Neural cell (in vitro differentiated cells): ENCODE measurements at regions not wholly inside any gene's neighbourhood (a gene's known extent, or its start where the extent isn't known, plus 50 kb on each side); places are given as distances from the start of the nearest gene placed in this dataset.

Experiments used
- H2AFZ ChIP-seq: fragments of 200-600, 300-800 bp; sonication (generic), shearing (Covaris generic); 2 replicates; pipeline ENCODE4 v1.6.0; 2014; ENCODE audit warnings: low read depth, mild to moderate bottlenecking, antibody characterized with exemption, low read length, moderate library complexity
- H3F3A ChIP-seq: fragments of 200-600 bp; shearing (Covaris generic); 2 replicates; pipeline ENCODE4 v1.6.1; 2016; ENCODE audit warnings: mild to moderate bottlenecking, moderate library complexity, mixed read lengths, antibody characterized with exemption, low read length; ENCODE audit not compliant: insufficient read depth, poor library complexity, severe bottlenecking
- H3K27ac ChIP-seq: fragments of 200-600, 300-800 bp; sonication (generic), shearing (Covaris generic); 2 replicates; pipeline ENCODE4 v1.5.1; 2014; ENCODE audit warnings: mild to moderate bottlenecking, low read length, moderate library complexity
- H3K27me3 ChIP-seq: fragments of 300-800, 200-600 bp; sonication (generic), shearing (Covaris generic); 2 replicates; pipeline ENCODE4 v1.6.0; 2014; ENCODE audit warnings: mild to moderate bottlenecking, low read depth, low read length, moderate library complexity; ENCODE audit not compliant: insufficient read depth
- H3K36me3 ChIP-seq: fragments of 300-800, 200-600 bp; sonication (generic), shearing (Covaris generic); 2 replicates; pipeline ENCODE4 v1.5.1; 2014; ENCODE audit warnings: mild to moderate bottlenecking, antibody characterized with exemption, low read length, moderate library complexity; ENCODE audit not compliant: insufficient read depth
- H3K4me2 ChIP-seq: fragments of 300-800, 200-600 bp; sonication (generic), shearing (Covaris generic); 2 replicates; pipeline ENCODE4 v1.6.0; 2014; ENCODE audit warnings: mild to moderate bottlenecking, low read length
- H3K4me3 ChIP-seq: fragments of 300-800, 200-600 bp; sonication (generic), shearing (Covaris generic); 2 replicates; pipeline ENCODE4 v1.5.1; 2014; ENCODE audit warnings: mild to moderate bottlenecking, low read length, moderate library complexity
- H3K79me2 ChIP-seq: fragments of 200-600 bp; shearing (Covaris generic); replicated peaks from 2 replicates; pipeline ENCODE4 v1.6.0; 2014; ENCODE audit warnings: mild to moderate bottlenecking, low read length, moderate library complexity; ENCODE audit not compliant: insufficient read depth
- H3K9ac ChIP-seq: fragments of 300-800, 200-600 bp; sonication (generic), shearing (Covaris generic); 2 replicates; pipeline ENCODE4 v1.6.1; 2016; ENCODE audit warnings: mild to moderate bottlenecking, low read length, mixed read lengths
- H3K9me2 ChIP-seq: fragments of 200-600 bp; shearing (Covaris generic); 2 replicates; pipeline ENCODE4 v1.6.1; 2016; ENCODE audit warnings: mild to moderate bottlenecking, low read length, mixed read lengths; ENCODE audit not compliant: insufficient read depth
- H3K9me3 ChIP-seq: fragments of 200-600, 300-800 bp; sonication (generic), shearing (Covaris generic); 2 replicates; pipeline ENCODE4 v1.6.1; 2016; ENCODE audit warnings: mild to moderate bottlenecking, mixed run types, low read length, moderate library complexity, mixed read lengths
- H4K20me1 ChIP-seq: fragments of 200-600 bp; shearing (Covaris generic); 2 replicates; pipeline ENCODE4 v1.6.1; 2016; ENCODE audit warnings: mild to moderate bottlenecking, mixed run types; ENCODE audit not compliant: insufficient read depth
- CTCF ChIP-seq: fragments of 450-650 bp; IDR thresholded peaks from 2 replicates; pipeline ENCODE4 v1.5.1; 2014; ENCODE audit warnings: antibody characterized with exemption, mild to moderate bottlenecking, moderate library complexity; ENCODE audit not compliant: poor library complexity, severe bottlenecking
- EP300 ChIP-seq: fragments of 450-650 bp; conservative IDR thresholded peaks from 2 replicates; pipeline ENCODE4 v1.6.1; 2014; ENCODE audit warnings: antibody characterized with exemption, mild to moderate bottlenecking, moderate library complexity; ENCODE audit not compliant: poor library complexity, severe bottlenecking
- EZH2 ChIP-seq: fragments of 200-600, 300-800 bp; shearing (Covaris generic), sonication (generic); IDR thresholded peaks from 2 replicates; pipeline ENCODE4 v1.6.1; 2014; ENCODE audit warnings: antibody characterized with exemption, low read length, borderline replicate concordance, mild to moderate bottlenecking; ENCODE audit not compliant: insufficient read depth, poor library complexity, severe bottlenecking
- MXI1 ChIP-seq: fragments of 450-650 bp; conservative IDR thresholded peaks from 2 replicates; pipeline ENCODE4 v1.6.1; 2014; ENCODE audit warnings: antibody characterized with exemption, mild to moderate bottlenecking; ENCODE audit not compliant: poor library complexity, severe bottlenecking
- POLR2AphosphoS5 ChIP-seq: IDR thresholded peaks from 2 replicates; pipeline ENCODE4 v1.6.1; 2012
- RAD21 ChIP-seq: fragments of 450-650 bp; conservative IDR thresholded peaks from 2 replicates; pipeline ENCODE4 v1.6.1; 2014; ENCODE audit warnings: antibody characterized with exemption, mild to moderate bottlenecking, moderate library complexity
- REST ChIP-seq: IDR thresholded peaks from 2 replicates; pipeline ENCODE4 v1.6.1; 2012; ENCODE audit warnings: borderline replicate concordance
- SMC3 ChIP-seq: fragments of 450-650 bp; conservative IDR thresholded peaks from 2 replicates; pipeline ENCODE4 v1.6.1; 2014; ENCODE audit warnings: antibody characterized with exemption, mild to moderate bottlenecking, moderate library complexity; ENCODE audit not compliant: poor library complexity
- TAF1 ChIP-seq: IDR thresholded peaks from 2 replicates; pipeline ENCODE4 v1.6.1; 2012; ENCODE audit warnings: low read depth

- Histone ChIP-seq H3K27me3 (no peaks in the 10 kb centered on the region), H3K4me3 (no peak overlapping the region), H3K4me2 (no peak overlapping the region), H3K79me2 (no peaks in the 10 kb centered on the region), H4K20me1 (no peaks in the 10 kb centered on the region), H3K9me2 (no peaks in the 10 kb centered on the region), H3K9me3 (no peaks in the 10 kb centered on the region), H3K9ac (no peak overlapping the region), H2AFZ (no peak overlapping the region), H3F3A (no peaks in the 10 kb centered on the region), H3K36me3 (no peaks in the 10 kb centered on the region), H3K27ac (no peak overlapping the region)
- TF ChIP-seq REST (no peak), EP300 (no peak), MXI1 (no peak), EZH2 (no peak), POLR2AphosphoS5 (no peak), TAF1 (no peak), CTCF (no peak), RAD21 (no peak), SMC3 (no peak)
Measured at GRCh38 chr9:26234865-26235264, 556.6 kb upstream of the TUSC1 start.

- TF ChIP-seq RAD21 (no peak), MXI1 (no peak), EZH2 (no peak), CTCF (no peak), POLR2AphosphoS5 (no peak), SMC3 (no peak), EP300 (no peak), TAF1 (no peak), REST (no peak)
- Histone ChIP-seq H3K79me2 (no peaks in the 10 kb centered on the region), H3K4me2 (no peak overlapping the region), H3K4me3 (no peak overlapping the region), H3K9ac (no peak overlapping the region), H3K9me3 (no peaks in the 10 kb centered on the region), H3F3A (no peaks in the 10 kb centered on the region), H3K9me2 (no peaks in the 10 kb centered on the region), H4K20me1 (no peaks in the 10 kb centered on the region), H3K27me3 (no peaks in the 10 kb centered on the region), H3K36me3 (no peaks in the 10 kb centered on the region), H2AFZ (no peak overlapping the region), H3K27ac (no peak overlapping the region)
Measured at GRCh38 chr9:26231391-26231790, 553.1 kb upstream of the TUSC1 start.
